ENCODE measurements at regions not wholly inside any gene's neighbourhood (a gene's known extent, or its start where the extent isn't known, plus 50 kb on each side); places are given as distances from the start of the nearest gene placed in this dataset.

GRCh38 chr6:153215242-153215641 lies 84.2 kb upstream of the RGS17 start:
- H3K36me3 Mint-ChIP-seq (ENCODE audit: insufficient read depth in 1 of 3, low read depth in 3 of 3) = no peaks in the 10 kb centered on the region
- no peaks in the 10 kb centered on the region for H3K27me3 Mint-ChIP-seq (ENCODE audit: low read depth)
- no peak overlapping the region for H3K18ac ChIP-seq (ENCODE audit: insufficient read length, low read depth, low read length)
- no peak overlapping the region for H2BK5ac ChIP-seq (ENCODE audit: insufficient read length, low read length)
- H3K14ac ChIP-seq (ENCODE audit: insufficient read depth, low read length) = no peak overlapping the region
- DNase-seq = no peak
- H3K9ac ChIP-seq (ENCODE audit: extremely low read depth, insufficient read length, low read length) = no peak overlapping the region
- no peak overlapping the region for H2BK20ac ChIP-seq (ENCODE audit: low read depth, low read length, poor library complexity, severe bottlenecking)
- no peaks in the 10 kb centered on the region for H3K27me3 ChIP-seq (ENCODE audit: insufficient read depth, low read length)
- H3T11ph ChIP-seq (ENCODE audit: low read length) = no peak overlapping the region
- no peaks in the 10 kb centered on the region for H3K4me1 ChIP-seq (ENCODE audit: insufficient read depth, low read length)
- no peaks in the 10 kb centered on the region for H3K9me3 ChIP-seq (ENCODE audit: control insufficient read depth, low read depth, low read length)
- no peak overlapping the region for H4K8ac ChIP-seq (replicated peaks; ENCODE audit: insufficient read length, low read depth, low read length)
- no peak overlapping the region for H2BK15ac ChIP-seq (ENCODE audit: low read depth, low read length)
- no peaks in the 10 kb centered on the region for H3K9me3 Mint-ChIP-seq
- H2BK12ac ChIP-seq (ENCODE audit: insufficient read length, low read depth, low read length) = no peak overlapping the region
- no CpG with 5 or more reads among the region's 5 CpGs for WGBS (ENCODE audit: extremely low coverage, insufficient read length, low lambda C conversion rate)
- H3K4me3 Mint-ChIP-seq = no peak overlapping the region
- H3K23ac ChIP-seq (ENCODE audit: insufficient read length, low read depth, low read length) = no peak overlapping the region
- no peak for TF ChIP-seq CTCF (conservative IDR thresholded peaks at IDR 0.05)
- no peak overlapping the region for H2BK120ac ChIP-seq (ENCODE audit: low read depth, low read length, poor library complexity, severe bottlenecking)
- H2AK5ac ChIP-seq (ENCODE audit: insufficient read length, low read length) = no peak overlapping the region
- H4K20me1 ChIP-seq (ENCODE audit: control insufficient read depth, insufficient read depth, insufficient read length) = no peaks in the 10 kb centered on the region
- no peak overlapping the region for H4K91ac ChIP-seq (ENCODE audit: insufficient read length, low read depth, low read length)
- H4K5ac ChIP-seq (ENCODE audit: insufficient read length, low read depth, low read length) = no peak overlapping the region
- no peak overlapping the region for H3K27ac ChIP-seq (ENCODE audit: insufficient read length, low read depth, low read length)
- H3K4me2 ChIP-seq (ENCODE audit: insufficient read depth, insufficient read length, low read length) = no peak overlapping the region
- no peaks in the 10 kb centered on the region for H3K4me1 Mint-ChIP-seq
- no peak overlapping the region for H3K27ac Mint-ChIP-seq
- no peaks in the 10 kb centered on the region for H3K79me1 ChIP-seq (ENCODE audit: insufficient read depth, low read depth, low read length, poor library complexity, severe bottlenecking)
- no peak overlapping the region for H3K4ac ChIP-seq (ENCODE audit: low read depth, low read length)
- H3K79me2 ChIP-seq (ENCODE audit: insufficient read depth, low read length) = no peaks in the 10 kb centered on the region
- no peak overlapping the region for H3K56ac ChIP-seq (ENCODE audit: insufficient read length, low read depth, low read length)
- H3K23me2 ChIP-seq (ENCODE audit: insufficient read length, low read depth, low read length, poor library complexity, severe bottlenecking) = no peaks in the 10 kb centered on the region
- no peak overlapping the region for H2AFZ ChIP-seq (ENCODE audit: low read length)
